ENCODE measurements at regions not wholly inside any gene's neighbourhood (a gene's known extent, or its start where the extent isn't known, plus 50 kb on each side); places are given as distances from the start of the nearest gene placed in this dataset.

- no peak for TF ChIP-seq CTCF (conservative IDR thresholded peaks at IDR 0.05; ENCODE audit: low read depth in 2 of 2)
- TF ChIP-seq REST (IDR thresholded peaks at IDR 0.05; ENCODE audit: unreplicated experiment), result no peak
- TF ChIP-seq POLR2AphosphoS5 (IDR thresholded peaks at IDR 0.05; ENCODE audit: low read depth), result no peak
- TF ChIP-seq EZH2 (IDR thresholded peaks at IDR 0.05; ENCODE audit: low read depth, unreplicated experiment), result no peak
- TF ChIP-seq EZH2phosphoT487 (IDR thresholded peaks at IDR 0.05; ENCODE audit: unreplicated experiment), result no peak
- no peak for TF ChIP-seq NANOG (IDR thresholded peaks at IDR 0.05; ENCODE audit: borderline replicate concordance)
- TF ChIP-seq STAT1 (IDR thresholded peaks at IDR 0.05; ENCODE audit: unreplicated experiment), result no peak
- no peak for TF ChIP-seq JUNB (IDR thresholded peaks at IDR 0.05; ENCODE audit: unreplicated experiment)
- no peak for TF ChIP-seq ZNF114 (CRISPR knock-in tag; IDR thresholded peaks at IDR 0.05)
- TF ChIP-seq ZNF331 (CRISPR knock-in tag; IDR thresholded peaks at IDR 0.05; ENCODE audit: low read depth), result no peak
- TF ChIP-seq CREB1 (CRISPR knock-in tag; IDR thresholded peaks at IDR 0.05; ENCODE audit: low read depth), result no peak
- no peak for TF ChIP-seq ETS1 (IDR thresholded peaks at IDR 0.05)
These were observed 826.3 kb downstream of the SLITRK6 start for GRCh38 chr13:84972907-84973306.
